GM13977 (cell line): ENCODE measurements at regions not wholly inside any gene's neighbourhood (a gene's known extent, or its start where the extent isn't known, plus 50 kb on each side); places are given as distances from the start of the nearest gene placed in this dataset.

ENCODE experiments used
- DNase-seq: peaks from one replicate; pipeline ENCODE4 v3.0.0; 2012; ENCODE audit warnings: low spot score
- in situ Hi-C: fragments of 300-500 bp; cut with MboI; formaldehyde crosslinking; loops from one replicate; pipeline ENCODE4 v1.12.0; 2022; ENCODE audit warnings: low sequenced_read_pairs, low pct_unique_long_range_greater_than_20kb, mixed read lengths, inconsistent platforms; ENCODE audit not compliant: unreplicated experiment
- TF ChIP-seq, protein P1 (sequence below): IDR thresholded peaks from 2 replicates; pipeline ENCODE4 v1.5.1; 2012; ENCODE audit warnings: mild to moderate bottlenecking, control low read depth; ENCODE audit not compliant: insufficient read depth; ENCODE audit errors: extremely low read depth, missing control alignments

DNA sequence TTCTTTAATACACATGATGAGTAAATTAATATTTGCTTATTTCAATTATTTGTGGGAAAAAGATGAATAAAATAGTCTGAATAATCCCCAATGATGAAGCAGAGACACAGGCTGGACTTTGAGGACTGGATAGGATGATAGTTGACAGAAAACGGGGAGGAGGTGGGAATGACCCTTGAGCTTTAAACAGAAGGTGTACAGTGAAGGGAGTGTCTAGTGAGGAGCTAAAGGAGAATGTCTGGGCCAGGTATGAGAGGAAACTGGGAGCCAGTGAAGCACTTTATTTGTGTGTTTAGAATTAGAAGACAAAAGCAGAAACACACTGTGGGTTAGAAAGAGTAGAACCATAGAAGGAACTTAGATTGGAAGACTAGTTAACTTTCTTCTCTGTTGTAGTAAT, 230.4 kb upstream of the CA10 start:
- no peak for DNase-seq

DNA sequence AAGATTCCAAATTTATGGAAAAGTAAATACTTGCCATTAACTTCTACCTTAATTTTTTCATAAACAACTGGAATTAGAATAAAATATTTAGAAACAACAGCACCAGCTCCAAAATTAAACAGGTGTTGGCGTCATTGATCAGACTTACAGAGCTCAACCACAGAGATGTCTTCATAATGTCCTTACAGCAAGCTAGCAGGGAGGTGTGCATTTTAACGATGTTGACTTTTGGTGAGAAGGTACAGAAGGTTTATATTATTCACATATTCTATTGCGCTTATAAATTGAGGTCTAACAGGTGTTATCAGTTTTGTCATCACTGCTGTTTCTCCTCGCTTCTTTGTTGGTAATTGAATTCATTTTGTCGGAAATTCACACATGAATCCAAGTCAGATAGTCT, 226.2 kb upstream of the CA10 start:
- TF ChIP-seq, protein P1, sequence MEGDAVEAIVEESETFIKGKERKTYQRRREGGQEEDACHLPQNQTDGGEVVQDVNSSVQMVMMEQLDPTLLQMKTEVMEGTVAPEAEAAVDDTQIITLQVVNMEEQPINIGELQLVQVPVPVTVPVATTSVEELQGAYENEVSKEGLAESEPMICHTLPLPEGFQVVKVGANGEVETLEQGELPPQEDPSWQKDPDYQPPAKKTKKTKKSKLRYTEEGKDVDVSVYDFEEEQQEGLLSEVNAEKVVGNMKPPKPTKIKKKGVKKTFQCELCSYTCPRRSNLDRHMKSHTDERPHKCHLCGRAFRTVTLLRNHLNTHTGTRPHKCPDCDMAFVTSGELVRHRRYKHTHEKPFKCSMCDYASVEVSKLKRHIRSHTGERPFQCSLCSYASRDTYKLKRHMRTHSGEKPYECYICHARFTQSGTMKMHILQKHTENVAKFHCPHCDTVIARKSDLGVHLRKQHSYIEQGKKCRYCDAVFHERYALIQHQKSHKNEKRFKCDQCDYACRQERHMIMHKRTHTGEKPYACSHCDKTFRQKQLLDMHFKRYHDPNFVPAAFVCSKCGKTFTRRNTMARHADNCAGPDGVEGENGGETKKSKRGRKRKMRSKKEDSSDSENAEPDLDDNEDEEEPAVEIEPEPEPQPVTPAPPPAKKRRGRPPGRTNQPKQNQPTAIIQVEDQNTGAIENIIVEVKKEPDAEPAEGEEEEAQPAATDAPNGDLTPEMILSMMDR: no peak
- in situ Hi-C loops: no loop called here
- no peak for DNase-seq

More for the DNA sequence above, 230.4 kb upstream of the CA10 start:
- in situ Hi-C loops: no loop called here
- TF ChIP-seq, protein P1: no peak

DNA sequence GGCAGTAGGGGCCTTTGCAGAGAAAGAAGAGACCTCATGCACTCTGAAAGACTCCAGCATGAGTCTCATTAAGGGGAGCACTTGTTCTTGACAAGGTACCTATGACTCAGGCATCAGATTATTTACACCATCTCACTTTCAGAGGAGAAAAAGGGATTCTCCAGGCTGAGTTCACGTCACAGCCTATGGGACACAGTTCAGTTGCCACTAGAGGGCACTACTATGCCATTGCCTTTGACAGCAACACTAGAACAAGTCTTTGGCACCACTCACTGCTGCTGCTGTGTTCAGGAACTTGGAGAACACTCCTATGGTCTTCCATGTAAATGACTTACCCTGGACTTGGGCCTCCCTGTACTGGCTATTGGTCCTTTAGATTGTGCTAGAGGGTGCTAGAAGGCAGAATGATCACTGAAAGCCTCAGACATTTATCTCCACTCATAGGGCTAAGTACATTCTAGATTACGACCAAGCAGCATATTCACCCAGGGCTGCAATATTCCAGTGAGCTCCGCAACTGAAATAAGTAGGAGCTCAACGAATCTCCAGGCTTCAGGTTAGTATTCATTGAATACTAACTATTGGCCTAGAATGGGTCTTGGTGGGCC, 225.1 kb upstream of the CA10 start:
- TF ChIP-seq, protein P1: peak; percentile 76
- DNase-seq: peak; percentile 22
- in situ Hi-C loops: no loop called here

DNA sequence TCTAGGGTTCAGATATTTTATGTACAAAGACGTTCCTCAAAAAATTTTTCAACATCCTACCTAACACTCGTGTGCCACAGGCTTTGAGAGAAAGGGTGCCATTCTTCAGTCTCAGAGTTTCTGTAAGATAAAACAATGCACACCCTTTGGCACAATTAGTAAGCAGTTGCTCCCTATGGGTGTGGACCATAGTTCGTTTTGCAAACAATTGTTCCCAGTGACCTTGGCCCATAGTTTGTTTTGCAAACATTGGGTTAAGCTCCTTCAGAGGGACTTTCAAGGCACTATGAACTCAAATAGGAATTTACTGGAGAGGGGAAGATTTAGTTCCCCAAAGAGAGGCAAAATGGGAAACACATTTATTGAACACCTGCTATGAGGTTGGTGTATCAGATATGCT, 220.3 kb upstream of the CA10 start:
- TF ChIP-seq, protein P1: no peak

DNA sequence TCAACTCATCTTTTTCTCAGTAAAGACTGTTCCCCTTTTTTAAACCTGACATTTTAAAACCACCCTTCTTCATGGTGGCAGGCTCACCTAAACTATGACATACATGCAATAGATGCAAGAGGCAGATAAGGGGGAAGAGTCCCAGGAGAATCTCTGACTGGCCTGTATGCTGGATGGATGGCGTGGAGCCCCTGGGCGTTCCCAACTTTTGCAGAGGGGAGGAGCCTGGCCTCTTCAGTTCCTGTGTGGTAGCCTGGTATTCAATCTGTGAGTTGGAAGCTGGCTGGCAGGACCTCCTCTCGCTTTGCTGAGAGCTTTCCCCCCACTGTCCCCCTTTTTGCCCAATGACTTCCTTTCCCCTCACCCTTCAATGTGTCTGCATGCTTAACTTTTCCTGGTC, 217.6 kb upstream of the CA10 start:
- DNase-seq: no peak
- TF ChIP-seq, protein P1: no peak
- in situ Hi-C loops: no loop called here

More for the DNA sequence above, 220.3 kb upstream of the CA10 start:
- DNase-seq: no peak
- in situ Hi-C loops: no loop called here

DNA sequence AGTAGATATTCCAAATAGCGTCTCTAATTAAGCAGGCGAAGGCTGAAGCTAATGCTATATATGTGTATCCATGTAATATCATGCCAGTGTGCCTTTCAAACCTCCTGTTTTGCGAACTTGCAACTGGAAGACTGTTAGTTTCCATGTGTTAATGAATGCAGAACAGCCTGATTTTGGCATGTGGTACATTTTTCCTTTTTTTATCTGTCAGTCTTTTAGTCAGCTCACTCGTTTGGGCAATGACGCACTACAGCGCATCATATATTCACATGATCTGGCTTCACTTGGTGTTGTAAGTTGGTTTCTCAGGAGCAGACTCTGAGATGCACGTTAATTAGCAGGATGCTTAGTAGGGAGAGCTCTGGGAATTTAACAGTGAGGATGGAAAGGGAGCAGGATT, 210.4 kb upstream of the CA10 start:
- in situ Hi-C loops: no loop called here
- TF ChIP-seq, protein P1: no peak
- no peak for DNase-seq
